ENCODE measurements at regions not wholly inside any gene's neighbourhood (a gene's known extent, or its start where the extent isn't known, plus 50 kb on each side); places are given as distances from the start of the nearest gene placed in this dataset.

- TF ChIP-seq ZBTB21 (CRISPR knock-in tag; IDR thresholded peaks at IDR 0.05; ENCODE audit: borderline replicate concordance) (no peak), SP1 (CRISPR knock-in tag; conservative IDR thresholded peaks at IDR 0.05) (no peak), MLX (CRISPR knock-in tag; IDR thresholded peaks at IDR 0.05) (no peak), CTCF (IDR thresholded peaks at IDR 0.05) (no peak), CBFB (CRISPR knock-in tag; IDR thresholded peaks at IDR 0.05; ENCODE audit: low read depth) (no peak), OVOL2 (CRISPR knock-in tag; IDR thresholded peaks at IDR 0.05; ENCODE audit: borderline replicate concordance) (no peak), ZNF138 (CRISPR knock-in tag; conservative IDR thresholded peaks at IDR 0.05) (no peak), HMGA2 (CRISPR knock-in tag; IDR thresholded peaks at IDR 0.05) (no peak), JUN (CRISPR knock-in tag; IDR thresholded peaks at IDR 0.05) (no peak), NR3C1 (CRISPR knock-in tag; conservative IDR thresholded peaks at IDR 0.05; ENCODE audit: low read depth) (no peak), ZBTB43 (CRISPR knock-in tag; IDR thresholded peaks at IDR 0.05) (no peak), IRF2 (CRISPR knock-in tag; IDR thresholded peaks at IDR 0.05; ENCODE audit: borderline replicate concordance, low read depth) (no peak), NR1H2 (CRISPR knock-in tag; IDR thresholded peaks at IDR 0.05) (no peak)
Measured at GRCh38 chr3:110015231-110015963, 678.1 kb upstream of the DPPA4 start.

All from WTC11 (cell line).